T-cell (primary cell): ENCODE measurements at regions not wholly inside any gene's neighbourhood (a gene's known extent, or its start where the extent isn't known, plus 50 kb on each side); places are given as distances from the start of the nearest gene placed in this dataset.

Experiments
- ATAC-seq, 4 experiments: fragments of 200-7000 bp in 3 of 4; fragments of 150-1000 bp in 1 of 4; cut with Tn5 transposase; replicated peaks in 1 of 4; 1 replicate in 3 of 4; 2 replicates in 1 of 4; pipeline ENCODE4 v1.10.0; 2021; ENCODE audit warnings: moderate library complexity in 3 of 4, mild to moderate bottlenecking in 2 of 4, moderate number of reproducible peaks in 1 of 4
- CTCF ChIA-PET, 2 donors: fragments of 300-600 bp; sonication (Branson Sonifier 250); formaldehyde crosslinking; loops; one replicate each; lab custom pipeline; 2022; ENCODE audit warnings: antibody characterized with exemption in 2 of 2; lab: Charles Lee
- POLR2A ChIA-PET, 2 donors: fragments of 300-600 bp; sonication (Branson Sonifier 250); formaldehyde crosslinking; loops; one replicate each; lab custom pipeline; 2022; ENCODE audit warnings: antibody characterized with exemption in 2 of 2; lab: Charles Lee
- DNase-seq, 35 experiments: peaks; one replicate each; pipeline versions ENCODE4 v3.0.0 to v3.0.0-alpha.2; 2013 to 2023
- H3K27ac ChIP-seq: one replicate; pipeline ENCODE4 v1.5.1; 2013; ENCODE audit warnings: low read length
- H3K27me3 ChIP-seq, 2 experiments: replicated peaks in 1 of 2; 1 replicate in 1 of 2; 2 replicates in 1 of 2; pipeline versions ENCODE4 v1.6.1 to v1.7.0; 2013; ENCODE audit warnings: low read length in 1 of 2, mixed read lengths in 1 of 2; ENCODE audit not compliant: control insufficient read depth in 2 of 2, insufficient read depth in 2 of 2; ENCODE audit errors: extremely low read depth in 1 of 2
- H3K36me3 ChIP-seq, 2 donors: 1 replicate in 1 of 2; 2 replicates in 1 of 2; pipeline versions ENCODE4 v1.6.1 to v1.7.0; 2013; ENCODE audit warnings: low read length in 1 of 2; ENCODE audit not compliant: control insufficient read depth in 2 of 2, insufficient read depth in 1 of 2; ENCODE audit errors: extremely low read depth in 1 of 2
- H3K4me1 ChIP-seq, 2 experiments: 1 replicate in 1 of 2; 2 replicates in 1 of 2; pipeline versions ENCODE4 v1.6.1 to v1.7.0; 2013; ENCODE audit warnings: low read length in 2 of 2, mixed read lengths in 1 of 2; ENCODE audit not compliant: insufficient read depth in 2 of 2, control insufficient read depth in 1 of 2; ENCODE audit errors: extremely low read depth in 1 of 2
- H3K4me3 ChIP-seq, 2 donors: 1 replicate in 1 of 2; 2 replicates in 1 of 2; pipeline versions ENCODE4 v1.5.1 to v1.7.0; 2013; ENCODE audit warnings: mild to moderate bottlenecking in 2 of 2, low read length in 1 of 2, moderate library complexity in 1 of 2; ENCODE audit not compliant: control insufficient read depth in 1 of 2; ENCODE audit errors: extremely low read depth in 1 of 2
- H3K9me3 ChIP-seq: 2 replicates; pipeline ENCODE4 v1.7.0; 2013
- H3K27ac Mint-ChIP-seq, 2 donors: one replicate each; pipeline ENCODE4 v1.8.0; 2020 to 2021; ENCODE audit warnings: mild to moderate bottlenecking in 2 of 2, mixed read lengths in 2 of 2
- H3K27me3 Mint-ChIP-seq, 2 donors: one replicate each; pipeline ENCODE4 v1.8.0; 2021 to 2022; ENCODE audit warnings: mixed read lengths in 2 of 2
- H3K36me3 Mint-ChIP-seq: one replicate; pipeline ENCODE4 v1.8.0; 2021; ENCODE audit warnings: mixed read lengths
- H3K4me1 Mint-ChIP-seq, 3 donors: one replicate each; pipeline ENCODE4 v1.8.0; 2020 to 2022; ENCODE audit warnings: mixed read lengths in 3 of 3, mild to moderate bottlenecking in 1 of 3
- H3K4me3 Mint-ChIP-seq, 3 donors: one replicate each; pipeline ENCODE4 v1.8.0; 2020 to 2022; ENCODE audit warnings: mild to moderate bottlenecking in 3 of 3, mixed read lengths in 3 of 3, moderate library complexity in 3 of 3
- H3K9me3 Mint-ChIP-seq, 3 donors: one replicate each; pipeline ENCODE4 v1.8.0; 2020 to 2022; ENCODE audit warnings: mixed read lengths in 3 of 3
- WGBS: methylation state at CpG from one replicate; pipeline ENCODE4 v1.1.5; 2013; ENCODE audit warnings: missing lambda C conversion rate; ENCODE audit not compliant: insufficient coverage; 5-methylcytosine and 5-hydroxymethylcytosine counted together

- DNase-seq (no peak), ATAC-seq (no peak)
- Mint-ChIP-seq H3K4me3 (no peak overlapping the region), H3K27me3 (peaks cover 11 to 26% of the 10 kb centered on the region in 2 donors), H3K36me3 (peaks cover 2% of the 10 kb centered on the region), H3K9me3 (peaks cover 0 to 3% (median 0%) of the 10 kb centered on the region in 3 donors), H3K27ac (no peak overlapping the region), H3K4me1 (no peaks in the 10 kb centered on the region)
- Histone ChIP-seq H3K4me3 (no peak overlapping the region), H3K27me3 (peaks cover 0 to 7% of the 10 kb centered on the region in 2 experiments), H3K36me3 (no peaks in the 10 kb centered on the region), H3K27ac (no peak overlapping the region), H3K9me3 (no peaks in the 10 kb centered on the region), H3K4me1 (no peaks in the 10 kb centered on the region)
- CTCF ChIA-PET, result no interaction called here
- 60% methylated on average over 3 of the region's 3 CpGs for WGBS
- POLR2A ChIA-PET, result no interaction called here
These were observed 115.0 kb downstream of the TMPRSS5 start for GRCh38 chr11:113591117-113591516.

GRCh38 chr11:113587308-113587739 is 112.1 kb upstream of the DRD2 start:
- H3K9me3 ChIP-seq, result no peaks in the 10 kb centered on the region
- ChIA-PET POLR2A (no interaction called here), CTCF (interaction anchor here in 1 of 2 donors (0.6 kb wide), 1 partner anchor 185 kb away, joined by 3 read pairs; no protein-coding TSS in a partner anchor)
- no peak overlapping the region for H3K4me3 Mint-ChIP-seq
- peaks cover 8 to 16% of the 10 kb centered on the region in 2 donors for H3K27me3 Mint-ChIP-seq
- no peak overlapping the region for H3K27ac ChIP-seq
- H3K9me3 Mint-ChIP-seq, result no peaks in the 10 kb centered on the region
- no peaks in the 10 kb centered on the region for H3K36me3 ChIP-seq
- no peak for DNase-seq
- no peaks in the 10 kb centered on the region for H3K4me1 ChIP-seq
- peaks cover 0 to 3% of the 10 kb centered on the region in 2 experiments for H3K27me3 ChIP-seq
- H3K36me3 Mint-ChIP-seq, result no peaks in the 10 kb centered on the region
- H3K4me3 ChIP-seq, result no peak overlapping the region
- H3K27ac Mint-ChIP-seq, result no peak overlapping the region
- no peaks in the 10 kb centered on the region for H3K4me1 Mint-ChIP-seq
- WGBS, result 48% methylated on average over 3 of the region's 4 CpGs
- no peak for ATAC-seq

- no peak overlapping the region for H3K4me3 ChIP-seq
- no peaks in the 10 kb centered on the region for H3K36me3 Mint-ChIP-seq
- peaks cover 0 to 3% of the 10 kb centered on the region in 2 experiments for H3K27me3 ChIP-seq
- ATAC-seq, result no peak
- H3K9me3 Mint-ChIP-seq, result no peaks in the 10 kb centered on the region
- H3K27ac Mint-ChIP-seq, result no peak overlapping the region
- no peaks in the 10 kb centered on the region for H3K4me1 Mint-ChIP-seq
- peaks cover 4 to 9% of the 10 kb centered on the region in 2 donors for H3K27me3 Mint-ChIP-seq
- H3K9me3 ChIP-seq, result no peaks in the 10 kb centered on the region
- ChIA-PET POLR2A (no interaction called here), CTCF (no interaction called here)
- H3K27ac ChIP-seq, result no peak overlapping the region
- WGBS, result 74% methylated on average over 3 of the region's 6 CpGs
- H3K4me1 ChIP-seq, result no peaks in the 10 kb centered on the region
- no peak for DNase-seq
- no peak overlapping the region for H3K4me3 Mint-ChIP-seq
- H3K36me3 ChIP-seq, result no peaks in the 10 kb centered on the region
These were observed 109.2 kb upstream of the DRD2 start for GRCh38 chr11:113584371-113584770.

- POLR2A ChIA-PET, result interaction anchor here in 1 of 2 donors (0.6 kb wide), 1 partner anchor 823 kb away, joined by 4 read pairs; no protein-coding TSS in a partner anchor
- peaks cover 0 to 17% of the 10 kb centered on the region in 2 experiments for H3K27me3 ChIP-seq
- H3K4me3 ChIP-seq, result no peak overlapping the region
- H3K4me1 ChIP-seq, result no peaks in the 10 kb centered on the region
- Mint-ChIP-seq H3K9me3 (no peaks in the 10 kb centered on the region), H3K4me3 (no peak overlapping the region), H3K4me1 (peaks cover 0 to 5% (median 0%) of the 10 kb centered on the region in 3 donors), H3K36me3 (no peaks in the 10 kb centered on the region), H3K27me3 (peaks cover 8 to 21% of the 10 kb centered on the region in 2 donors), H3K27ac (no peak overlapping the region)
- H3K9me3 ChIP-seq, result no peaks in the 10 kb centered on the region
- DNase-seq, result no peak
- no CpG with 5 or more reads among the region's 3 CpGs for WGBS
- H3K27ac ChIP-seq, result no peak overlapping the region
- no peaks in the 10 kb centered on the region for H3K36me3 ChIP-seq
- ATAC-seq, result no peak
- CTCF ChIA-PET, result no interaction called here
These were observed 106.5 kb upstream of the DRD2 start for GRCh38 chr11:113581713-113582112.

GRCh38 chr11:113579292-113579940 is 104.2 kb upstream of the DRD2 start:
- no peaks in the 10 kb centered on the region for H3K36me3 ChIP-seq
- CTCF ChIA-PET, result no interaction called here
- no peak overlapping the region for H3K27ac Mint-ChIP-seq
- H3K9me3 Mint-ChIP-seq, result no peaks in the 10 kb centered on the region
- H3K27ac ChIP-seq, result no peak overlapping the region
- POLR2A ChIA-PET, result no interaction called here
- H3K27me3 Mint-ChIP-seq, result peaks cover 13 to 25% of the 10 kb centered on the region in 2 donors
- peaks cover 0 to 5% (median 0%) of the 10 kb centered on the region in 3 donors for H3K4me1 Mint-ChIP-seq
- peaks cover 0 to 17% of the 10 kb centered on the region in 2 experiments for H3K27me3 ChIP-seq
- DNase-seq (no peak), ATAC-seq (peak in 1 of 4 experiments; percentile 12)
- no peaks in the 10 kb centered on the region for H3K4me1 ChIP-seq
- no peaks in the 10 kb centered on the region for H3K36me3 Mint-ChIP-seq
- WGBS, result 85% methylated on average over 8 of the region's 11 CpGs
- no peak overlapping the region for H3K4me3 Mint-ChIP-seq
- H3K4me3 ChIP-seq, result no peak overlapping the region
- H3K9me3 ChIP-seq, result no peaks in the 10 kb centered on the region

- Histone ChIP-seq H3K36me3 (no peaks in the 10 kb centered on the region), H3K27me3 (peaks cover 0 to 17% of the 10 kb centered on the region in 2 experiments), H3K27ac (no peak overlapping the region), H3K4me1 (no peaks in the 10 kb centered on the region), H3K9me3 (no peaks in the 10 kb centered on the region), H3K4me3 (no peak overlapping the region)
- CTCF ChIA-PET, result no interaction called here
- H3K4me3 Mint-ChIP-seq, result no peak overlapping the region
- 48% methylated on average over 2 of the region's 5 CpGs for WGBS
- POLR2A ChIA-PET, result no interaction called here
- H3K36me3 Mint-ChIP-seq, result no peaks in the 10 kb centered on the region
- no peaks in the 10 kb centered on the region for H3K9me3 Mint-ChIP-seq
- H3K4me1 Mint-ChIP-seq, result peaks cover 0 to 5% (median 0%) of the 10 kb centered on the region in 3 donors
- DNase-seq (no peak), ATAC-seq (no peak)
- no peak overlapping the region for H3K27ac Mint-ChIP-seq
- peaks cover 13 to 29% of the 10 kb centered on the region in 2 donors for H3K27me3 Mint-ChIP-seq
These were observed 103.6 kb upstream of the DRD2 start for GRCh38 chr11:113578715-113579250.
